Tibial nerve (tissue), 4 donors: ENCODE measurements at regions not wholly inside any gene's neighbourhood (a gene's known extent, or its start where the extent isn't known, plus 50 kb on each side); places are given as distances from the start of the nearest gene placed in this dataset.

Experiments used
- DNase-seq, 2 donors: peaks; one replicate each; pipeline ENCODE4 v3.0.0-alpha.2; 2019; ENCODE audit warnings: low spot score in 2 of 2
- H3K27ac ChIP-seq, 4 donors: fragments of 200-600 bp; sonication (generic) in 3 of 4; one replicate each; pipeline ENCODE4 v1.5.1; 2017 to 2019; ENCODE audit warnings: mild to moderate bottlenecking in 1 of 4
- H3K27me3 ChIP-seq, 2 donors: fragments of 200-600 bp; sonication (generic) in 1 of 2; one replicate each; pipeline versions ENCODE4 v1.5.1 to v1.6.0; 2017 to 2019
- H3K36me3 ChIP-seq, 3 donors: fragments of 200-600 bp; sonication (generic); one replicate each; pipeline ENCODE4 v1.5.1; 2018 to 2019
- H3K4me1 ChIP-seq, 4 donors: fragments of 200-600 bp; sonication (generic) in 3 of 4; one replicate each; pipeline ENCODE4 v1.5.1; 2017 to 2019
- H3K4me3 ChIP-seq, 4 donors: fragments of 200-600 bp; sonication (generic) in 3 of 4; one replicate each; pipeline ENCODE4 v1.5.1; 2017 to 2019; ENCODE audit warnings: mild to moderate bottlenecking in 1 of 4, moderate library complexity in 1 of 4
- H3K9me3 ChIP-seq, 4 donors: fragments of 200-600 bp; sonication (generic) in 3 of 4; one replicate each; pipeline ENCODE4 v1.5.1; 2017 to 2019
- EP300 ChIP-seq, 2 donors: sonication (generic); formaldehyde crosslinking; IDR thresholded peaks; one replicate each; pipeline ENCODE4 v1.6.1; 2017; ENCODE audit warnings: antibody characterized with exemption in 2 of 2, mild to moderate bottlenecking in 1 of 2
- POLR2A ChIP-seq, 2 donors: fragments of 450-650 bp; IDR thresholded peaks; one replicate each; pipeline ENCODE4 v1.6.1; 2017; ENCODE audit warnings: antibody characterized with exemption in 2 of 2, mild to moderate bottlenecking in 2 of 2, moderate library complexity in 2 of 2
- WGBS, 2 donors: methylation state at CpG; one replicate each; pipeline ENCODE4 v1.1.5; 2018; 5-methylcytosine and 5-hydroxymethylcytosine counted together
- TF ChIP-seq, protein P1 (sequence below), 5 experiments: fragments of 200-600 bp in 3 of 5; fragments of 450-650 bp in 2 of 5; sonication (generic) in 3 of 5; IDR thresholded peaks; one replicate each; pipeline ENCODE4 v1.5.1; 2016 to 2019; ENCODE audit warnings: antibody characterized with exemption in 5 of 5, mild to moderate bottlenecking in 3 of 5, moderate library complexity in 2 of 5

DNA sequence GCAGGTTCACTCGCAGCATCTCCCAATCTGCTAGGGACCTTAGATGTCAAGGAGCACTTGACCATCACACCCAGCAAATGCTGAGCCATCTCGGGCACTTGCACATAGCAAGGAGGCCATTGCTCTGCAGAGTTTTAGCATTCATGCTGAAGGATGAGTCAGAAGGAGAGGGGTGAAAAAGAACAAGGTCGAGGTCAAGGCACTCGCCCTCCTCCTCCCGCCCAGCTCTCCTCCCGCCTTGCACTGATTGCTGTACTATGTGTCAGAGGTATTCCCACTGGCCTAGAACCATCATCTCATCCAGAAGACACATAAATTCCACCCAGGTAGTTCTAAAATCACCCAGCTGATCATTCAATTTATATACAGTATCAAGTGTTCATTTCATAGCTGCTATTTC, 255.1 kb upstream of the SP4 start:
- H3K27ac ChIP-seq = no peak overlapping the region
- no peak overlapping the region for H3K4me3 ChIP-seq
- 46 to 52% methylated on average over 6 of the region's 6 CpGs for WGBS, 2 donors
- no peak for DNase-seq
- TF ChIP-seq POLR2A (IDR thresholded peaks at IDR 0.05) (no peak), EP300 (IDR thresholded peaks at IDR 0.05) (no peak)
- TF ChIP-seq, protein P1, sequence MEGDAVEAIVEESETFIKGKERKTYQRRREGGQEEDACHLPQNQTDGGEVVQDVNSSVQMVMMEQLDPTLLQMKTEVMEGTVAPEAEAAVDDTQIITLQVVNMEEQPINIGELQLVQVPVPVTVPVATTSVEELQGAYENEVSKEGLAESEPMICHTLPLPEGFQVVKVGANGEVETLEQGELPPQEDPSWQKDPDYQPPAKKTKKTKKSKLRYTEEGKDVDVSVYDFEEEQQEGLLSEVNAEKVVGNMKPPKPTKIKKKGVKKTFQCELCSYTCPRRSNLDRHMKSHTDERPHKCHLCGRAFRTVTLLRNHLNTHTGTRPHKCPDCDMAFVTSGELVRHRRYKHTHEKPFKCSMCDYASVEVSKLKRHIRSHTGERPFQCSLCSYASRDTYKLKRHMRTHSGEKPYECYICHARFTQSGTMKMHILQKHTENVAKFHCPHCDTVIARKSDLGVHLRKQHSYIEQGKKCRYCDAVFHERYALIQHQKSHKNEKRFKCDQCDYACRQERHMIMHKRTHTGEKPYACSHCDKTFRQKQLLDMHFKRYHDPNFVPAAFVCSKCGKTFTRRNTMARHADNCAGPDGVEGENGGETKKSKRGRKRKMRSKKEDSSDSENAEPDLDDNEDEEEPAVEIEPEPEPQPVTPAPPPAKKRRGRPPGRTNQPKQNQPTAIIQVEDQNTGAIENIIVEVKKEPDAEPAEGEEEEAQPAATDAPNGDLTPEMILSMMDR (IDR thresholded peaks at IDR 0.05) = no peak
- H3K27me3 ChIP-seq = peaks cover 0 to 28% of the 10 kb centered on the region in 2 donors
- H3K4me1 ChIP-seq = peaks cover 0 to 7% (median 0%) of the 10 kb centered on the region in 4 donors
- no peaks in the 10 kb centered on the region for H3K36me3 ChIP-seq
- no peaks in the 10 kb centered on the region for H3K9me3 ChIP-seq

DNA sequence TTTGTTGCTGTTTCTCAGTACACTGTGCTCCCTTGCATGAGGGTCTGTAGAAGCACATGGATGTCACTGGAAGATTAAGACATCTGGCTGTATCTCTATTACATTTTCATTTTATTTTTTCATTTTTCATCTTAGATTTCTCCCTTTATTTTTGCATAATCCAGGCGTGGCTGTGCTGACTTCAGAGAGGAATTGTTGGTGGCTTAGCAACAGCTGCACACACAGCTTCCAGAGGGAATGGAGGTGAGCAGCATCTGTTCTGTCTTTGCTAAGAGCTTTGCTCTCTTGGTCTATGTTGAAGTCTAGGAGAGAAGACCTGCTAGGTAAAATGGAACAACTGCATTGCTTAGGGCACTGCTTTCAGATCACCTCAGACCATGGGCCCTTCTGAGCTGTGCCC, 254.4 kb upstream of the SP4 start:
- peaks cover 0 to 3% (median 0%) of the 10 kb centered on the region in 4 donors for H3K9me3 ChIP-seq
- 72 to 89% methylated on average over 1 of the region's 1 CpG for WGBS, 2 donors
- H3K27me3 ChIP-seq = peaks cover 0 to 22% of the 10 kb centered on the region in 2 donors
- TF ChIP-seq EP300 (IDR thresholded peaks at IDR 0.05) = no peak
- H3K4me1 ChIP-seq = peaks cover 0 to 7% (median 0%) of the 10 kb centered on the region in 4 donors
- no peak for DNase-seq
- no peak overlapping the region for H3K27ac ChIP-seq
- H3K36me3 ChIP-seq = no peaks in the 10 kb centered on the region
- no peak overlapping the region for H3K4me3 ChIP-seq

DNA sequence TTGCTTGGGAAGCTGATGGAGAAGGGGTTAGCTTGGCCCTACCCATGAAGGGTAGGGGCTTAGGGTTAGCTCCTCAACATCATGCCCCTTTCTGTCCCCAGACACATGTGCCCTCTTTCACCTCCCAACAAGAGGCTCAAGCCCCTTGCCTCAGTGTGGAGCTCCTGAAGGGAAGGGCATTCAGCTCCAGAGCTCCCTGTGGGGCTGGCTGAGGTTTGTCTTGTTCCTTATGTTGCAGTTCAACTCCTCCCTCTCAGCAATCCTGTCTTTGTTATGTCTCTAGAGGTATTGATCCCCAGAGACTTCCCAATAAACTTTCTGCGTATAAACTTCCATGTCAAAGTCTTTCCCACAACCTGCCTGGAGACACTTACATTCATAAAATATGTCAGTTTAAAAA, 252.2 kb upstream of the SP4 start:
- Histone ChIP-seq H3K4me3 (no peak overlapping the region), H3K27me3 (peaks cover 0 to 5% of the 10 kb centered on the region in 2 donors), H3K36me3 (no peaks in the 10 kb centered on the region), H3K4me1 (no peaks in the 10 kb centered on the region), H3K9me3 (peaks cover 0 to 3% (median 0%) of the 10 kb centered on the region in 4 donors), H3K27ac (no peak overlapping the region)
- DNase-seq = no peak
- TF ChIP-seq EP300 (IDR thresholded peaks at IDR 0.05) = no peak
- no peak for TF ChIP-seq POLR2A (IDR thresholded peaks at IDR 0.05)
- TF ChIP-seq, protein P1 (IDR thresholded peaks at IDR 0.05) = no peak
- 45 to 46% methylated on average over 1 of the region's 1 CpG for WGBS, 2 donors

DNA sequence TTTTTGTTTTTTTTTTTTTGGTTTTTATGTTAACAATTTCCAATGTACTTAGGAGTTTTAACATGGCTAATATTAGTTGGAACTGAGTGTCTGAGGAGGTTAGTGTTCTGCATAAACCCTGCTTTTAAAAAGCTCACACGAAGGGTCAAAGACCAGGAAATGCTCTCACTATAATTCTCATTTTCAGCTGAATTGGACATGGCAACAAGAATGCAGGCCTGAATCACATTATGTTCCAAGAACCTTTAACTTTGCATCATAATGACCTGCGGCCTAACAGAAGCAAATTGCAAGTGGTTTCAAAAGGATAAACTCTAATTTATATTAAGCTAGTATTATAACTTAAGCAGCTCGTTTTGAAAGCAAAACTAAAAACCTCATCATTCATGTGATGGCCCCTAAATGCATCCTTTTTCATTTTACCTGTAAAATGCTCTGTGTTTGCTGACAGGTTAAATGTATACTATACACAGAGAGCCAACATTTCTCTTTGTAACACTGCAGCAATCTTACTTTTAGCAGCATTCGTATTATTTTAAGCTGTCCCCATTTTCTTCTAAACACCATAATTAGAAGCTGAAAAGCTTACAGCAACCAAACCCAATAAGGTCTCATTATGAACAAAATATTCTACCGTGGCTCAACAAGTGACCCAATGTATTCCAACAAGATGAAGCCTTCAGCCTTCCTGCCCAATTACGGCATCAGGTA, 242.8 kb upstream of the SP4 start:
- DNase-seq = no peak
- WGBS, 2 donors = 18 to 25% methylated on average over 6 of the region's 6 CpGs
- no peaks in the 10 kb centered on the region for H3K9me3 ChIP-seq
- H3K27ac ChIP-seq = no peak overlapping the region
- TF ChIP-seq EP300 (IDR thresholded peaks at IDR 0.05) = no peak
- TF ChIP-seq, protein P1 (IDR thresholded peaks at IDR 0.05) = no peak
- no peak for TF ChIP-seq POLR2A (IDR thresholded peaks at IDR 0.05)
- H3K4me3 ChIP-seq = no peak overlapping the region
- H3K4me1 ChIP-seq = peaks cover 0 to 8% (median 0%) of the 10 kb centered on the region in 4 donors
- no peaks in the 10 kb centered on the region for H3K27me3 ChIP-seq
- no peaks in the 10 kb centered on the region for H3K36me3 ChIP-seq

DNA sequence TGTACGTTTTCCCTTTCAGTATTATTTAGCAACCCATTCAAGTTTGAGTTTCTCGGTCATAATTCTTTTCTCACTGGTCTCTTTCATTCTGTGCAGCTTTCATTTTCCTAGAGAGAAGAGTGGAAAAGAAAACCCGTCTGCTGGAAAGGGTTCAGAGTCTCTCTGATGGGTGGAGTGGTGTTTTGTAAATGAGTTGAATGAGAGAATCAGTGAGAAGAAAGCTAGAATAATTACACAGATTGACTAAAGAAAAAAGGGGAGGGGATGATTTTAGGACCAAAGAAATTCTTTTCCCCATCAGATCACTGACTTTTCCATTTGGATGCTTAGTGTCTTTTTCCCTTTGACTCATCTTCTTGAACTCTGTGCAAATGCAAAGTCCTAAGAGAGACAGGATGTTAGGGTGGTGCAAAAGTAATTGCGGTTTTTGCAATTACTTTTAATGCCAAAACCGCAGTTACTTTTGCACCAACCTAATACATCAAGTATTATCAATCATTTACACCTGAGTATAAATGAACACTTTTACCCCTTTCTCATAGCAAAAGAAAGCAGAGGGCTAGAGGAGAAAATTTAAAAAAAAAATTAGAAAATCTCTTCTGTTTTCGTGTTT, 242.1 kb upstream of the SP4 start:
- Histone ChIP-seq H3K27ac (no peak overlapping the region), H3K27me3 (no peaks in the 10 kb centered on the region), H3K36me3 (no peaks in the 10 kb centered on the region), H3K4me3 (no peak overlapping the region), H3K4me1 (peaks cover 0 to 8% (median 0%) of the 10 kb centered on the region in 4 donors), H3K9me3 (no peaks in the 10 kb centered on the region)
- DNase-seq = no peak
- TF ChIP-seq POLR2A (IDR thresholded peaks at IDR 0.05) (no peak), EP300 (IDR thresholded peaks at IDR 0.05) (no peak)
- TF ChIP-seq, protein P1 (IDR thresholded peaks at IDR 0.05) = no peak
- WGBS, 2 donors = 56 to 58% methylated on average over 6 of the region's 6 CpGs
